ENCODE measurements at regions not wholly inside any gene's neighbourhood (a gene's known extent, or its start where the extent isn't known, plus 50 kb on each side); places are given as distances from the start of the nearest gene placed in this dataset.

GRCh38 chr1:98099501-98099900, 178.7 kb upstream of the DPYD start:
- Histone ChIP-seq H3K36me3 (no peaks in the 10 kb centered on the region), H3K4me3 (no peak overlapping the region), H3K27me3 (ENCODE audit: low read depth) (no peaks in the 10 kb centered on the region), H3K9me3 (replicated peaks) (no peaks in the 10 kb centered on the region), H3K4me1 (no peaks in the 10 kb centered on the region), H3K27ac (replicated peaks) (no peak overlapping the region)
- intact Hi-C loops (cut with micrococcal nuclease) = no loop called here
- no peak for TF ChIP-seq CTCF (IDR thresholded peaks at IDR 0.05; ENCODE audit: borderline replicate concordance)
- DNase-seq = no peak

- TF ChIP-seq CTCF (IDR thresholded peaks at IDR 0.05; ENCODE audit: borderline replicate concordance) = no peak
- Histone ChIP-seq H3K4me3 (no peak overlapping the region), H3K9me3 (replicated peaks) (no peaks in the 10 kb centered on the region), H3K4me1 (no peaks in the 10 kb centered on the region), H3K36me3 (no peaks in the 10 kb centered on the region), H3K27ac (replicated peaks) (no peak overlapping the region), H3K27me3 (ENCODE audit: low read depth) (no peaks in the 10 kb centered on the region)
- intact Hi-C loops (cut with micrococcal nuclease) = no loop called here
- no peak for DNase-seq
Observed at GRCh38 chr1:98098473-98098872, 177.6 kb upstream of the DPYD start.

- no peak for DNase-seq
- intact Hi-C loops (cut with micrococcal nuclease) = no loop called here
- no peaks in the 10 kb centered on the region for H3K4me1 ChIP-seq
- H3K9me3 ChIP-seq (replicated peaks) = no peaks in the 10 kb centered on the region
- no peak overlapping the region for H3K27ac ChIP-seq (replicated peaks)
- peaks cover 3% of the 10 kb centered on the region for H3K27me3 ChIP-seq (ENCODE audit: low read depth)
- H3K4me3 ChIP-seq = no peak overlapping the region
- no peaks in the 10 kb centered on the region for H3K36me3 ChIP-seq
- TF ChIP-seq CTCF (IDR thresholded peaks at IDR 0.05; ENCODE audit: borderline replicate concordance) = no peak
Observed at GRCh38 chr1:98090351-98090750, 169.5 kb upstream of the DPYD start.

GRCh38 chr1:98088381-98088780, 167.5 kb upstream of the DPYD start:
- no peaks in the 10 kb centered on the region for H3K36me3 ChIP-seq
- no peak overlapping the region for H3K27ac ChIP-seq (replicated peaks)
- DNase-seq = no peak
- H3K9me3 ChIP-seq (replicated peaks) = no peaks in the 10 kb centered on the region
- TF ChIP-seq CTCF (IDR thresholded peaks at IDR 0.05; ENCODE audit: borderline replicate concordance) = no peak
- intact Hi-C loops (cut with micrococcal nuclease) = no loop called here
- H3K27me3 ChIP-seq (ENCODE audit: low read depth) = peaks cover 3% of the 10 kb centered on the region
- no peaks in the 10 kb centered on the region for H3K4me1 ChIP-seq
- no peak overlapping the region for H3K4me3 ChIP-seq

GRCh38 chr1:98086796-98087441, 166.1 kb upstream of the DPYD start:
- no peak for TF ChIP-seq CTCF (IDR thresholded peaks at IDR 0.05; ENCODE audit: borderline replicate concordance)
- no peaks in the 10 kb centered on the region for H3K36me3 ChIP-seq

More at GRCh38 chr1:98086796-98087441, 166.1 kb upstream of the DPYD start:
- H3K27me3 ChIP-seq (ENCODE audit: low read depth) = peaks cover 1% of the 10 kb centered on the region
- H3K9me3 ChIP-seq (replicated peaks) = no peaks in the 10 kb centered on the region
- H3K27ac ChIP-seq (replicated peaks) = no peak overlapping the region
- intact Hi-C loops (cut with micrococcal nuclease) = no loop called here
- no peak overlapping the region for H3K4me3 ChIP-seq
- no peak for DNase-seq
- H3K4me1 ChIP-seq = no peaks in the 10 kb centered on the region

All from left ventricle myocardium inferior (tissue), 1 donor.